IPS DF 4.7 (cell line): ENCODE measurements at regions not wholly inside any gene's neighbourhood (a gene's known extent, or its start where the extent isn't known, plus 50 kb on each side); places are given as distances from the start of the nearest gene placed in this dataset.
"Not testable (repeated sequence)": the region's sequence is repeated elsewhere in the genome, so short reads cannot be mapped to it uniquely, and the experiment has no call there.

ENCODE experiments used
- DNase-seq: peaks from one replicate; pipeline ENCODE4 v3.0.0-alpha.2; 2013; ENCODE audit warnings: low spot score; ENCODE audit errors: extremely low read depth

GRCh38 chr9:94188246-94188645, 70.9 kb upstream of the ZNF169 start:
- no peak for DNase-seq

DNA sequence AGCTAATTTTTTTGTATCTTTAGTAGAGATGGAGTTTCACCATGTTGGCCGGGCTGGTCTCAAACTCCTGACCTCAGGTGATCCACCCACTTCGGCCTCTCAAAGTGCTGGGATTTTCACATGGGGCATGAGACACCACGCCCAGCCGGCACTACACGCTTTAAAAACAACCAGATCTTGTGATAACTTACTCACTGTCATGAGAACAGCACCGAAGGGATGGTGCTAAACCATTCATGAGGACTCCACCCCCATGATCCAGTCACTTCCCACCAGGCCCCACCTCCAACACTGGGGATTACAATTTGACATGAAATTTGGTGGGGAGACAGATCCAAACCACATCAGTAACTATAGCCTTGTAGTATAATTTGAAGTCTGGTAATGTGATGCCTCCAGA, 67.4 kb upstream of the ZNF169 start:
- not testable (repeated sequence) for DNase-seq

DNA sequence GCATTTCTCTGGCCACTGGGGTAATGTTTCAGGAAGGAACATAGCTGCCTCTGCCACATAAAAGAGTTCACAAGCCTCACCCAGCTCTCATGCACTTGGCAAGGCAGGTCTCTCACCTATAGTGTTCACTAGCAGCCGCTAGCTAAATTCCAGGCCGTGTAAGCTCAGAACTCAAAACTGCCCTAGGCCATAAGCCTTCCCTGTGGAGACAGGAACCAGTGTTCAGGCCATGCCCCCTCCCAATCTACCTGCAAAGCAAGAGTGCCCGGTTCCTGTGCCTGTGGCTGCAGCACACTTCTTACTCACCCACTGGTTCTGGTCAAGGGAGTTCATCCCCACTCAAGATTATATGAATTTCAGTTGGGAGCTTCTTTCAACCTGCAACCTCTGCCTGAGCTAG, 60.7 kb upstream of the ZNF169 start:
- no peak for DNase-seq

- no peak for DNase-seq
Measured at GRCh38 chr9:94199776-94200175, 59.3 kb upstream of the ZNF169 start.

- no peak for DNase-seq
Measured at GRCh38 chr9:94204174-94204573, 54.9 kb upstream of the ZNF169 start.

DNA sequence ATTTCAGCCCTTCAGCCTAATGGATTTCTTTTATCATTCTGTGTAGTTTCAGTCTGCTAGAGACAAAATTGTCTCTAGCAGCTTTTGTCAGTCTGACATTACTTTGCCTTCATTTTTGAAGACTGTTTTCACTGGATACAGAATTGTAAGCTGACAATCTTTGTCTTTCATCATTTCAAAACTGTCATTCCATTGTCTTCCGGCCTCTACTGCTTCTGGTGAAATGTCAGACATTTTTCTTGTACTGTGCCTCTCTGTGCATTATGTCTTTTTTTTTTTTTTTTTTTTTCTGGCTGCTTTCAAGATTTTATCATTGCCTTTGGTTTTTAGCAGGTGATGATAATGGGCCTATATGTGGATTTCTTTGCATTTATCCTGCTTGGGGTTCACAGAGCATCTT, 51.3 kb upstream of the ZNF169 start:
- DNase-seq = no peak
